HG03103 (cell line): ENCODE measurements at regions not wholly inside any gene's neighbourhood (a gene's known extent, or its start where the extent isn't known, plus 50 kb on each side); places are given as distances from the start of the nearest gene placed in this dataset.
A peak's percentile ranks its signal among the peaks of the same experiment; 100 is the strongest.
"Not testable (repeated sequence)": the region's sequence is repeated elsewhere in the genome, so short reads cannot be mapped to it uniquely, and the experiment has no call there.

ENCODE experiments used
- ATAC-seq: cut with Tn5 transposase; IDR thresholded peaks from one replicate; pipeline ENCODE4 v1.9.1; 2021; ENCODE audit warnings: low read depth; ENCODE audit not compliant: unreplicated experiment

GRCh38 chr6:12348530-12349511, 58.7 kb downstream of the EDN1 start:
- no peak for ATAC-seq

DNA sequence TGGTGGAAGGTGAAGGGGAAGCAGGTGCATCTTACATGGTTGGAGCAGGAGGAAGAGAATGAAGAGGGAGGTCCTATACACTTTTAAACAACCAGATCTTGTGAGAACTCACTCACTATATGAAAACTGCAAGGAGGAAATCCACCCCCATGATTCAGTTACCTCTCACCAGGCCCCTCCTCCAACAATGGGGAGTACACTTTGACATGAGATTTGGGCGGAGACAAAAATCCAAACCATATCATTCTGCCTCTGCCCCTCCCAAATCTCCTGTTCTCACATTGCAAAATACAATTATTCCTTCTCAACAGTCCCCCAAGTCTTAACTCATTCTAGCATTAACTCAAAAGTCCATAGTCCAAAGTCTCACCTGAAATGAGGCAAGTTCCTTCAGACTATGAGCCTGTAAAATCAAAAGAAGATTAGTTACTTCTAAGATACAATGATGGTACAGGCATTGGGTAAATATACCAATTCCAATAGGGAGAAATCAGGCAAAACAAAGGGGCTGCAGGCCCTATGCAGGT, 60.5 kb downstream of the EDN1 start:
- ATAC-seq, result no peak

DNA sequence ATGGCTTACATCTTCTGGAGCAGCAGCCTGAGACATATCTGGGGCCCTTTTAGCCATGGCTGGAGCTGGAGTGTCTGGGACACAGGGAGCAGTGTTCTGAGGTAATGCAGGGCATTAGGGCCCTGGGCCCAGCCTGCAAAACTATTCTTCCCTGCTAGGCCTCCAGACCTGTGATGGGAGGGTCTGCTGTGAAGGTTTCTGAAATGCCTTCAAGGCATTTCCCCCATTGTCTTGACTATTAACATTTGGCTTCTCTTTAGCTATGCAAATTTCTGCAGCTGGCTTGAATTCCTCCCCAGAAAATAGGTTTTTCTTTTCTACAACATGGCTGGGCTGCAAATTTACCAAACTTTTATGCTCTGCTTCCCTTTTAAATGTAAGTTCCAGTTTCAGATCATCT, 61.5 kb downstream of the EDN1 start:
- no peak for ATAC-seq

DNA sequence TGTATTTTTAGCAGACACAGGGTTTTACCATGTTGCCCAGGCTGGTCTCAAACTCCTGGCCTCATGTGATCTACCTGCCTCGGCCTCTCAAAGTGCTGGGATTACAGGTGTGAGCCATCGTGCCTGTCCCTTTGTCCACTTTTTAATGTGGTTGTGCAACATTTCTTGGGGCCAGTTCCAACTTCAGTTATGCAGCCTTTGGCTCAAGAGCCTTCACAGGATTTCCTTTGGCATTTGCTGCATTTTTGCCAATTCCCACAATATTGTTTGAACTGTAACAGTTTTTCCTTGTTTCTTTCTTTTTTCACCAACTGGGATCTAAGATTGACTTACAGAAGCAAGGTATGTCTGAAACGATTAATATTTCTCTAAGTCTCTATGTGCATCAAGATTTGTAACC, 63.6 kb downstream of the EDN1 start:
- ATAC-seq, result no peak

GRCh38 chr6:12354499-12354898, 64.3 kb downstream of the EDN1 start:
- ATAC-seq, result no peak

DNA sequence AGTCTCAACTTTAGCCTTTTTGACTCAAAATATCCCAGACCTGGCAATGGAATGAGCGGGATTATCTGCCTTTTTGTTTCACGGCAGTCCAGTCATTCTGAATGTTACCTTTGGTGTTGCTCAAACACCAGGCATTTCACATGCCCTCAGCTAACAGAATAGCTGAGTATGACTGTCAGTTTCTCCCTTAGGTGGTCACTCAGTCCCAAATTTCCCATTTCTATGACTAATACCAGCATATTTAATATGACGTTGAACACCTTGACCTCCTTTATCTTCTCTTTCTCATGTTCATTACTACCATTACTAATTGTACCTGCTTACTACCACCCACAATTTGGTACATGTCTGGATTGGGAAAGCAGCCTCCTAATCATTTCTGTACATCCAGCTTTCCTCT, 65.2 kb downstream of the EDN1 start:
- ATAC-seq, result no peak

DNA sequence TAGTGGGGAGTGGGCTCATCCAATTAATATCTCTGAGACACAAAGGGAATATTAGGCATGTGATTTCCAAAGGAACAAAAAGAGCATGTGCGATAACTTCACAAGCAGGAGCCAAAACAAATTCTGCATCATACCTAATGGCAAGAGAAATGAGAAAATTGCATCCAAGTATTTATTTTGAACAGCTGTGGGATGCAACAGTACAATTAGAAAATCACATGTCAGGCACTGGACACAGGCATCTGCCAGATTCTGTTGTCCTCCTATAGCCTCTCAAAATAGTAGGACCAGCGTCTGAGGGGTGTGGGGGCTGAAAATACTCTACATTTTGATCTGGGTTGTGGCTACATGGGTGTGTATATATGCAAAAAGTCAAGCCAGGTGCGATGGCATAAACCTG, 66.3 kb downstream of the EDN1 start:
- ATAC-seq, result no peak

DNA sequence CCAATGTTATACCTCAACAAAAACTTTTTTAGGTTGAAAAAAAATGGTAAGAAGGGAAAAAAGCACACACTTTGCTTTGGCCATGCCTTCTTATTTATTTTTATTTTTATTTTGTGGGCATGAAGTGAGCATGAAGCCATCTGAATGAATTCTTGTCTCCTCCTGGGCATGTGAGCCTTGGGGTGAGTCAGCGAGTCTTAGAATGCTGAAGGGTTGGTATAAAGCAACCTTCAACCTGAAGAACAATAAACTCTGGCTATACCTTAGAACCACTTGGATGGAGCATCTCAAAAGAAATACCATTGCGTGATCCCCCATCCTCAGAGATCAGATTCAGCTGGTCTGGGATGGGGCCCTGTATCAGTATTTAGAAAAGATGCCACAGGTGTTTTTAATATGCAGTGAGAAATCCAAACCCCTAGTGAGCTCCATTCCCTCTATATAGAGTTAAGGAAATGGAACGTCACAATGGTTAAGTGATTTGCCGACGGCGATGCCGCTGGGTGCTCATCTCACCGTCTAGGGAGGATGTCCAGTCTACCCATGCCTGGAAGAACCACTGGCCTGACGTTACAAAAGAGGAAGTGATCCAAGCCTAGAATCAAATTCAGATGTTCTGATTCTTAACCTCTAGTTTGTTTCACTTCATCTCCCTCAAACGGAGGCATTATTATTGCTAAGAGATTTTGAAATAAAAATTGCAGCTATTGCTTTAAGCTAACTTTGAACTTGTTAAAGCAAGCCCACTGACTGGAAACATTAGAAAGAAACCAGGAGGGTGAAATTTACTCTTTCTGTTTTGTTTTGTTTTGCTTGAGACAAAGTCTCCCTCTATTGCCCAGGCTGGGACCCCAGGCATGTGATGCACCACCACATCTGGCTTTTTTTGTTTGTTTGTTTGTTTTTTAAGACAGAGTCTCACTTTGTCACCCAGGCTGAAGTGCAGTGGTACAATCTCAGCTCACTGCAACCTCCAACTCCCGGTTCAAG, 67.1 kb downstream of the EDN1 start:
- ATAC-seq, result no peak

- no peak for ATAC-seq
Observed at GRCh38 chr6:12359036-12359435, 68.9 kb downstream of the EDN1 start.

- ATAC-seq, result no peak
Observed at GRCh38 chr6:12361042-12361765, 71.0 kb downstream of the EDN1 start.

DNA sequence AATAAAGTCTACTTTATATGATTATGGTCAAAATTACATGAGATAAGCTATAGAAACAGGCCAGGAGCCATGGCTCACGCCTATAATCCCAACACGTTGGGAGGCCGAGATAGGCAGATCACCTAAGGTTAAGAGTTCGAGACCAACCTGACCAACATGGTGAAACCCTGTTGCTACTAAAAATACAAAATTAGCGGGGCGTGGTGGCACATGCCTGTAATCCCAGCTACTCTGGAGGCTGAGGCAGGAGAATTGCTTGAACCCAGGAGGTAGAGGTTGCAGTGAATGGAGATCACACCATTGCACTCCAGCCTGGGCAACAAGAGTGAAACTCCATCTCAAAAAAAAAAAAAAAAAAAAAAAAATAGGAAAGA, 73.1 kb downstream of the EDN1 start:
- not testable (repeated sequence) for ATAC-seq

- ATAC-seq, result peak; percentile 48
Observed at GRCh38 chr6:12363651-12364381, 73.7 kb downstream of the EDN1 start.

DNA sequence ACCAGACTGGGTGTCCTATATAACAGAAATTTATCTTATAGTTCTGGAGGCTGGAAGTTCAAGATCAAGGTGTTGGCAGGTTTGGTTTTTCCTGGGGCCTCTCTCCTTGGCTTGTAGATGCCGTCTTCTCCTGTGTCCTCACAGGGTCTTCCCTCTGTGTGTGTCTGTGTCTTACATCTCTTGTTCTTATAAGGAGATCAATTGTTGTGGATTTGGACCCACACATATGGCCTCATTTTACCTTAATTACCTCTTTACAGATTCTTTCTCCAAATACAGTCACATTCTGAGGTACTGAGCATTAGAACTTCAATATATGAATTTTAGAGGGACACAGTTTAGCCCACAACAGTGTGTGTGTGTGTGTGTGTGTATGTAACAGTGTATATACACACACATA, 74.5 kb downstream of the EDN1 start:
- ATAC-seq, result no peak

- no peak for ATAC-seq
Observed at GRCh38 chr6:12366731-12367130, 76.6 kb downstream of the EDN1 start.

GRCh38 chr6:12367412-12367811, 77.3 kb downstream of the EDN1 start:
- no peak for ATAC-seq

DNA sequence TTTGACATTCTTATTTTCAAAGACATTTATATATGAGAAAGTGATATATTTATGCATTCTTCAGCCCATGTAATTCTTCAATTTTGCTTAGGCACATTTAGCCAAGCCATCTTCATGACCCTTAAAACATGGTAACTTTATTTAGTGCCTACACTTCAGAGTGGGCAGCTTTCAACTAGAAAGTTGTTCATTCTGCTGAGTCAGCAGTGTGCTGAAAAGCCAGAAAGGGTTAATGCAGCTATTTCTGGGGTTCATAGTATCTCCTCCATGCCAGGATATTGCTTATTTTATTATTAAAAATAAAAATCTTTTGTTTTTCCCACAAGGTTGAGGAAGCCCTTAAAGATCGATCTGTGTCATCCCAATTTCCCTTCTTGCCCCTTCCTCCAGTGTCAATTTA, 79.2 kb downstream of the EDN1 start:
- no peak for ATAC-seq

- ATAC-seq, result peak; percentile 48
Observed at GRCh38 chr6:12369781-12370262, 79.7 kb downstream of the EDN1 start.

DNA sequence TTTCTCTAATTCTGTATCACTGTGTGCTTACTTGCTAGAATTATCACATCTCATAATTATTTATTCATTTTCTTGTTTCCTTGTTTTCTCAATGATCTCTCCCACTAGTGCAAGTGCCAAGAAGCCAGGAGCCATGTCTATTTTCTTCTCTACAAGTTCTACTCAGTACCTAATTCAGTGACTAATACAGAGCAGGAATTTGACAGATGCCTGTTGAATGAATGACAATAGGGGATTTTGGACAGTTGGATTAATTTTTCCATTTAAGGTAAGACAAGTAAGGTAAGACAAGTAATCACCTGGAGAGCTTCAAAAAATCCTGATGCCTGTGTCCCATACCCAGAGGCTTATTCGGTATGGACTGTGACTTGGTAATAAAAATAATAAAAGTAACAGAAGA, 81.0 kb downstream of the EDN1 start:
- no peak for ATAC-seq

GRCh38 chr6:12371641-12372146, 81.5 kb downstream of the EDN1 start:
- no peak for ATAC-seq
